Hypothalamus (tissue), 51 donors: ENCODE measurements at regions not wholly inside any gene's neighbourhood (a gene's known extent, or its start where the extent isn't known, plus 50 kb on each side); places are given as distances from the start of the nearest gene placed in this dataset.

Experiments
- DNase-seq, 51 donors: peaks; one replicate each; lab custom pipeline; 2025; lab: John Stamatoyannopoulos, UW

DNA sequence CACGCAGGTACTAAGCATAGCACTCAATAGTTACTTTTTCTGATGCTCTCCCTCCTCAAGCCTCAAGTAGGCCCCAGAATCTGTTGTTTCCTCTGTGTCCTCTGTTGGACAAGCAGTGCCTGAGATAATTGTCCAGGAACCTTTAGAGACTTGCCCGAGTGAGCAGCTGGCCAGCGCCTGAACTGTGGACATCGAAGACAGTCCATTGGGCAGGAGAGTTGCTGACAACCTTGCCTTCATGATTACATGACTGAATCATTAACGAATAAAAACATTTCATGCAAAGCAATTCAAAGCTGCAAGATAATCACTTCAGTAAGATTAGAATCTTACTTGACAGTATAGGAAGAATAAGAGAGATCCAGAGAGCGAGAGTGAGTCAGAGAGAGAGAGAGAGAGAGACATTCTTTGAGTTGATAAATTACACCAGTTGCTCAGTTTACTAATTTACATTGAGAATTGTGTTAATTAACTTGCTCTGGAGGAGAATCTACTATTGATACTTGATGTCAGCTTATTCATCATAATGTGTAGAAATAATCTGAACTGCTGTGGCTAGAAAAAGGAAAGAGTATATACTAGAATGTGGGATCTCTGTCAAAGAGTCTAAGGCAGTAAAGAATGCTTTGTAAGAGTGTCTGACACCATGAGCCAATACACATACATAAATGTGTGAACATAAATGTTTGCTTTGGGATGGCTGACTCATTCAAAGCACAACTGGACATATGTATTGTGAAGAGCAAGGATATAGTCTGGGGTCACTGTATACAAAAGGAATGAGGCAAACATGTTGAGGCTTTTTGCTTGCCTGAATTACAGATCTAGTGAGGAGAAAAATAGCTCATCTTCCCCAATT, 216.0 kb downstream of the ZNF326 start:
- DNase-seq = no peak

DNA sequence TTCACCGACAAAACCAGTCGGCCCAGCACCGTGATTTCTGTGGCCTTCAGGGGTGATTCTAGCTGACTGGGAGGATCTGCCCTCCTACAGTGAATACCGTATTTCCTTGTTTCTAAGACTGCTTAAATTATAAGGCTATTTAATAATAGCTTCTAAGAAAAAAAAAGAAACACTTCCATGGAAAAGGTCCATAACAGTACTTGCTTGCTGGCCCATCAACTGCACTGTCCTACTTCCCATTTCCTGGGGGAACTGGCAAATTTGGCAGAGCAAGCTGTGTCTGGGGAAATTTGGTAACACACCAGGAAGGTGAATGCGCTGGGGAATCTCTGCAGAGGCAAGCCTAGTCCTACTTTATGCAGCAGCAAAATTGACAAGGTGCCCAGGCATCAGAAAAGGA, 214.0 kb downstream of the ZNF326 start:
- DNase-seq = no peak

DNA sequence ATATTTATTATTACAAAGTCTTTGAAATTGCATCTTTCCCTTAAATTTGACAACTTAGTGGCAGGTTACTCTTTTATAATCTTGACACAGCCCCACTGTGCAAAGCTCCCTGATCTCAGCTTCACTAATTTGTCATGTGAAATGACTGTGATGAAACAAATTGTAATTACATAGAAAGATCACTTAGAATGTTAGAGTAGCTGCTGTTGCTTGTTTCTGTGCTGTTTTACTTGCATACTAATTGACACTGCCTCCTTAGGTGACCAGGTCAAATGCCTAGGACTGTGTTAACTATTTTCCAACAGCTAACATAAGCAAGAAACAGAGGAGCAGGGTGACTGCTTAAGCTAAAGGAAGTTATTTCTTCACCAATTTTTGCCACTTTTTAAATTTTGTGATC, 211.3 kb downstream of the ZNF326 start:
- DNase-seq = no peak

DNA sequence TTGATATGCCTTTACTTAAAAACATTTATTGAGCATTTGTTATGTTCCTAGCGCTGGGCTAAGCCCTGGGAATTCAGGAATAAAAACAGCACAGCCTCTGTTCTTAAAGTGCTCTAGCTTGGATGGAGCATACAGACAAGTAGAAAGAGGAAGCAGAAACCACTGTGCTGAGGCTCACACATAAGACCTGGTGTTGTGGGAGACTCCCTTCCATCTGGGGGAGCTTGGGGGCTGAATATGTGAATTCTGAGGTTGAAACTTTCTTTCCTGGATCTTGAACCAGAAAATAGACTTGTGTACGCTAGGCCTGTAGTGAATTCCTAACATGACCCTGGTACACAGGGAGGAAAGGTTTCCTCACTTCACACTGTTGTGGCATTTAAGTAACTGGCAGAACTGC, 209.9 kb downstream of the ZNF326 start:
- no peak for DNase-seq

DNA sequence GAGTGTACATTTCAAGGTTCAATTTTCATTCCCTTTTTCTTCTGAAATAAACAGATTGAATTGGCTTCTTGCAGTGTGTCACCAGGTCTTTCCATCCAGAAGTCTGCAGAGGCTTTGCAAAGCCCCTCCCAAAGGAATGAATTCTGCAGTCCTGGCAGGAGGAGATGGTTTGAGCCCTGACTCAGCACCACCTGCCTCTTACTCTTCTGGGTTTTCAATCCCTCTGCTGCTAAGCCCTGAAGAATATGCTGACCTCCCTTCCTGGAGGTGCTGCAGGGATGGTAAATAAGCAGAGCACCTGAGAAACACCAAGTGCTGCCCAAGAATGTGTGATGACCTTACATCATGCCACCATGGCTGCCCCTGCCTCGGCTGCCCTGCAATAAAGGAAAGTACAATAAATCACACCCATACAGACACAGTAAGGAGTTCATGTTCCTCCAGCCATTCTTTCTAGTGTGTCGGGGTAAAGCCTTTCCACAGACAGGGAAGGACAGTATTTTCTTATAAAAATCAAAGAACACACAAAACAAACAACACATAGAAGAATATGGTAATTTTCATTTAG, 209.2 kb downstream of the ZNF326 start:
- DNase-seq = no peak

DNA sequence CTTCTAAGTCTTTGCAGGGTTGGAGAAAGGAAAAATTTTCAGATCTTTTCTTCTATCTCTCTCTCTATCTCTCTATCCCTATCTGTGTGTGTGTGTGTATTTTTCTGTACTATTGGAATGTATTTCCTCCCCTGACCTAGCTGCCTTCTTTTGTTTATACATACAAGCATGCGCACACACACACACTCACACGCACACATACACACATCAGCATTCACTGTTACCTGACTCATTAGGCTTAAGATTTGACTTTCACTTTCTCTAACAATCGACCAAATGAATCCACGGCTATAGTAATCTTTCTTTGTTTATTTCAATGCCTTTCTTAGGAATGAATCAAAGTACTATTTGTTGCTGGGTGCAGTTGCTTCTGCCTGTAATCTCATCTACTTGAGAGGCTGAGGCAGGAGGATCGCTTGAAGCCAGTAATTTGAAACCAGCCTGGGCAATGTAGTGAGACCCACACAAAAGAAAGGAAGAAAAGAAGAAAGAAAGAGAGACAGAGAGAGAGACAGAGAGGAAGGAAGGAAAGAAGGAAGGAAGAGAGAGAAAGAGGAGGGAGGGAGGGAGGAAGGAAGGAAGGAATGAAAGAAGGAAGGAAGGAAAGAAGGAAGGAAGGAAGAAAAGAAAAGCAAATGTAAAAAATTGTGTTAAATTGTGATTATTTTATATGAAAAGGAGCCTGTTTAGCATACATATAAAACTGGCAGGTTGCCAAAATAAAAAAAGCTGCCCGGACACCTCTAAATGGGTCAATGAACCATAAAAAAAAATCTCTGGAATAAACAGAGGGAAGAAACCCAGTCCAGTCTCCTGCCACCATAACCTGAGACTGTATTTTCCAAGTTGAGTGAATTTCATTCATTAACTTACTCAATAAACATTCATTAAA, 206.8 kb downstream of the ZNF326 start:
- no peak for DNase-seq

DNA sequence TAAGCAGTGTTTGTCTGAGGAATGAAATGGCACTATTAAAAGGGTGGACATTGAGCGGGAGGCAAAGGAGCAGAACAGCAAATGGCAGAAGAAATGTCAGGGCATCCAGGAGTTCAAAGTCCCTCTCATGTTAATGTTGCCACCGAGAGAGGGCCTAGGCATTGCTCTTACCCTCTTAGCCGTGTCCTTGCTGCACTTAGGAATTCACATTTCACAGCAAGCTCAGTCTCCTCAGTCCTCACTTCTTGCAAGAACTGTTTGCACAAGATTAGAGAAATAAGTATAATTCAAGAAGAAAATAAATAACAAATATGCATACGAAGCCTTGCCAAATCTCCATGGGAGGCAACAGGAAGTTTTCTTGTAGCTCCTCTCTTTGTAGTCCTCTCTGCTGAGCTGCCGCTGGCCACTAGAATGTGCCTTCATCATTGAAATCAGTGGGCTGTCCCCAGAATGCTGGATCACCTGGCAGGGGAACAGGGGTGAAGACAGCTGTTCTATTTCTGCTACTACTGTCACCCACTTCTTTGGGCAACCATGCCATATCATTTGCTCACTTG, 205.8 kb downstream of the ZNF326 start:
- DNase-seq = no peak

DNA sequence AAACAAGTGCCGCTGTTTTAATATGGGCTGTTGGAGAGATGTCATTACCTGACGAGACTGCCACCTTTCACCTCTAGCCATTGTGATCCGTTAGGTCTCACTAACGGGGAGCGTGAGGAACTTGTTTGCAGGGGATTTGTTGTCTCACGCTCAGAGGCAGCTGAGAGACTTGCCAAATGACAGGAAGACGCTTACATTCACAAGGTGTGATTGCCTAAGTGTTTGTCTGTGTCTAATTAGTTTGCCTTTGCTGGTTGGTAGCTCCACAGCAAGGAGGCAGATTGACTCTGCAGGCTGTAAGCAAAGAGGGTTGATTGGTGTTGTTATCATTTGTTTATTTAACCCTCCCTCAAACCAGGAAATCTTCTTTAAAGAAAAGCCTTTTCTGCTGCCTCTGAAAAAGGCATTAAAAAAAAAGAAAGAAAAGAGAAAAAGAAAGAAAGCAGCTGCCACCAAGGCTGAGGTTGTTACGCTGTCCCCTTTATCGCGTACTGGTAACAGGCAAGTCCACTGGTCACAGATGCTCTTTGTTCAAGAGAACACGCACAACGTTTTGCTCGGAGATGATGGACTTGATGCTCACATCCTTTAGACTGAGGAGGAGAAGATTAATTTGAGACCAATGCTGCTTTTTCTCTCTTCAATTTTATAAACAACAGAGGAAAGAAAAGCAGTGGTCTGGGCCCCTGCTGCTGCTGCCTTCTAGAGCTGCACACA, 203.9 kb downstream of the ZNF326 start:
- DNase-seq = no peak

DNA sequence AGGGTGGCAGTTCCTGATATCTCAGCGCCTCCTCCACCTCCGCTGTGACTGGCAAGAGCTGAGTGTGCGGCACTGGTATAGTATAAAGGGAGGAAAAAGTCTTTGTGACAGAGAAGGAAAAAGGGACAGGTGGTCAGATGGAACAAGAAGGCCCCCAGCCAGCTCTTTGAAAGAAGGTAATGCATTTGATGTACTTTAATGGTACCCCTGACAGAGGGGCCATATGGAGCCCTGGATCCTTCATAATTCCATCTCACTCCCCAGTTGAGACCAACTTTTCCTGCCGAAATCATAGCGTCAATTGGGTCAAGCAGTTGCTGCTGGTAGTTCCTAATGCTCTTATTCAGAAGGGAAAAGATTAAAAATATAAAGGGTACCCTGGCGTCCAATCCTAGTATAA, 198.2 kb downstream of the ZNF326 start:
- DNase-seq = no peak

DNA sequence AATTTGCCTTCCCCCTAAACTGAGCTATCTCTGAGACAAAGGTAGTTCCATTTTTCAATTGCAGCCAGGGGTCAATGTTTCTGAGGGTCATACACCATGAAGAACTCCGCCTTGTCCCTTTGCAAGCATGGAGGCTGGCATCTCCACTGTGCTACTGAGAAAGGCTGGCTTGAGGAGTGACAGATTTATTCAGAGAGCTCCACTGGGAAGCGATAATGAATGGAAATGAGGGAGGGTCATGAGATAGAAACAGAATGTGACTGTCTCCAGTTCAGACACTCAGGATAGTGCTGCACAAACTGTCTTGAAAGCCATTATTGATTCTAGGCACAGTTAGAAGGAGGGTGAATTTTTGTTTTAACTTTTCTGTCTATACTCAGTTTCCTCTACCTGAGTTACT, 197.5 kb downstream of the ZNF326 start:
- DNase-seq = no peak

DNA sequence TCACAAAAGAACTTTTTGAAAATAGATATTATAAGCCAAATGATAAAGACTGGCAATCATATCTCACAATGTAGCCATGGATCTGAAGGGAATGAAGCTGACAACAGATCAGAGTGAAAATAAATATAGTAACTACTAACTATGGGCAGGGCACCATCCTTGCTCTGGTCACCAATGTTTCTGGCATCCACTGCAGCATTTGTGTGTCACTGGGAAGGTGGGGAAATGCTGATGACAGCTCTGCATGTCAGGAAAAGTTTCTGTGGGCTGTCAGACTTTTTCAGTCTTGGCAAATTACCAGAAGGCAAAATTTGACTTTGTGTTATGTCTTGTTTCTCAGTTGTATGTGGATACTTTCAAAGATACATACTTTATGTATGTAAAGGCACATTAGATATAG, 195.6 kb downstream of the ZNF326 start:
- no peak for DNase-seq

DNA sequence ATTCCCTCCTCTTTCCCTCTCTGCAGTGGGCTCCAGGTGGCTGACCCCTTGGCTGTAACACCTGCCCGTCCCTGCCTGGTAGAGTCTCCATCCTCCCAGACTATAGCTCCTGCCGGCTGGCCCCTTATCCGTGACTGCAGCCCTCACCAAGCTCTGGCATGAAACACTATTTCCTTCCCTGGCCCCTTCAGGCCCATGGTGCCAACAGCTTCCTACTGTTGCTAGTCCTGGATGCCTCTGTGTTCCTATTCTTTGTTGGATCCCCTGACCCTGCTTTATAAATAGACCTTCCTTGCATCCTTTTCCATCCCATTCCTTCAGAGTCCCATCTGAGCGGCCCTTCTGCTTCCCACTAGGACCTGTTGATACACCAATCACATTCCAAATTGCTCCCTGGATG, 195.0 kb downstream of the ZNF326 start:
- DNase-seq = no peak

DNA sequence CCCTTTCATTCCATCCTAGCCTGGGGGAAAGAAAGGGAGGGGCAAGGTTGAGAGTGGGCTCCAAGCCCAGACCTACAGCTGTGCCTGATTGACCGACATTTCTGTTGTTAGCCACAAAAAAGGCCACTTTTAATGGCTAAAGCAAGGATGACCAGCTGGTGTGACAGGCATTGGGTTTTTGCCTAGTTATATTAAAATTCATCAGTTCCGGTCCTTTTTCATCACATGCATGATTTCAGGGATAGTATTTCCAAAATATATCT, 192.3 kb downstream of the ZNF326 start:
- no peak for DNase-seq

DNA sequence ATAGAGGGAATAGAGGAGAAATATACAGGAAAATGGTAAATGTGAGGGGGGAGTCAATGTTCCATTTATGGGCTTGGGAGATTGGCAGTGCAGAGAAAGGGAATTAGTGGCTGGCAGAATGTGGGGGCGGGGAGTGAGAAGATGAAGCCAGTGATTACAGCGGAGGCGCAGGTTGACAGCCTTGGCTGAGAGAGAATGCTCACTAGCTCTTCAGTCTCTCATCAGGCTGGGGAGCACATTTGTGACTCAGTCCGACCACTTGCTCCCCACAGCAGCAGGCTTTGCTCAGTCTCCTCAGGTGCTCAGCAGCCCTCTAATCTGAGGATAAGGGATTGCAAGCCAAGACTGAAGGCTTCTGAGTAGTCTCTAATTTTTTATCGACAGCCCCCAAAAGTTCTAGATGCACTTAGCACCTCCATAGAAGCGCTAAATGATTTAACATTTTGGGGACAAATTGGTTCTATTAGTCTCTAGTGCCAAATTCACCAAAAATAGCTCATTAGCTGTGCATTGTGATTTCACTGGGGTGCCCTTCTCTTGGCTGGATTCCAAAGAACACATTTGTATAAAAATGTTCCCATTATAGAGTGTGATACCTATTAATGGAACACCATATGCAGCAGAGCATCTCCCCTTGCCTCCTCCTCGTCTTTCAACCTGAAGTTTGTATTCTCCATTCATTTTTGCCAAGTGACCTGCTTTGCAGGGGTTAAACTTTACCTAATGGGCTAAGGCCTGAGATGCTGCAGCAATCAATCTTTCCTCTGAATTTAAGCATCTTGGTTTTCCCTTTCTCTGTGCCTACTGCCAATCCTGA, 191.8 kb downstream of the ZNF326 start:
- no peak for DNase-seq

DNA sequence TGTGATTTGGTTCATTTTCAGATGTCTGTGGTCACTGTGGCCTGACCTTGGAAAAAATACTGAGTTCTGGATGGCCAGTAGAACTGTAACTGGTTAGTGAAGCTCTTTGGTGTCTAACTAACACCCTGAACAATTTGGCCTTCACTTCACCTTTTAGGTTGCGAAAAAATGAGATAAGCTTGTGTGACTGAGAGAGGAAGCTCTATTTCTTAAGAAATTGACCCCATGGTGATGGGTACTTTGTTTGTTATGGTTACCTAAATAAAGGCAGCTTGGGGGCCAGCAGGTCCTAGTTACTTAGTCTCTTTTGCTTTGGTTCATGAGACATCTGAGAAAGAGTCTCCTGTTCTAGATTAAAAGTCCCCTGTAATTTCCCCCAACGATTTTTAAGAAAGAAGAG, 181.6 kb downstream of the ZNF326 start:
- no peak for DNase-seq

DNA sequence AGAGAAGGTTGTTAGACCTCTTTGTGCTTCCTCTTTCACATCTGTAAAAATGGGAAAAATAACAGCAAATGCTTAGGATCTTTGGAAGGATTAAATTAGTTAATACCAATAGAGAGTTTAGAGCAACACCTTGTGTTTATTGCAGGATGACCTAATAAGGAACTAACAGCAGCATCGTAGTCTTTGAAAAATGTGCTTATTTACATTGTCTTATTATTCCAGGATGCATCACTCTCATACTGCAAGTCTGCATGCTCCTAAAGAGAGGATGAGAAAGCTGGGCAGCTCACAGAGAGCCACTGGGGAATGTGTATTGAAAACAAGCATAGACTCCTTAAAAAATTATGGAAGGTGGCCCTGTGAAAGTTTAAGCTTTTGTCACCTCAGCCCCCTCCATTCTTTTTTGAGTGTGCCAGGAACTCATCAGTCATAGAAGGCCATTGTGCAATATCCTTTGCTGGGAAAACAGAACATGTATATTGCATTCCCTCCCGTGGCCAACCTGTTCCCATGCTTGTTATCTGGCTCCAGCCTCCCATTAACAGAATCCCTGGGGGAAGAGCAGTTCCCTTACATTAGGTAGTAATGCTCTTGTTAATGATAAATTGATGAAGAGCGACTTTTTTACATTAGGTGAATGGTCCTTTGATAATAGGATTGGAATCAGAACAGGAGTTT, 180.7 kb downstream of the ZNF326 start:
- DNase-seq = no peak

DNA sequence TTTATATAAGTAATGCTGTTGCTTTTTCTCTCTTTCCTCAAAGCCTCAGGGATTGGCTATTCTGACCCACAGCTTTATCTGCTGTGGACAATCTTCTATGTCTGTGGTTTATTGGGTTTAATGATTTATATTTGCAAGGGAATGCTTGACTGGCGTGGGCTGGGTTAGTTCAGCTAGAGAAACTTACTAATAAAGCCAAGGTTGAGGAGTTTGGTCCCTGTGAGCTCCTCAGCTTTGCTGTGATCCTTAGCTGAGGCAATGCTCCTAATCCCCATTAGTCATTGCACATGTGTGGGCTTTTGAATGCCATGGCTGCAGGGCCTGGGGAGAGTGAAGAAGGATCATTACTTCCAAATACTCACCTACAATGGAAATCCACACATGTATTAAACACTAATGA, 179.3 kb downstream of the ZNF326 start:
- no peak for DNase-seq

DNA sequence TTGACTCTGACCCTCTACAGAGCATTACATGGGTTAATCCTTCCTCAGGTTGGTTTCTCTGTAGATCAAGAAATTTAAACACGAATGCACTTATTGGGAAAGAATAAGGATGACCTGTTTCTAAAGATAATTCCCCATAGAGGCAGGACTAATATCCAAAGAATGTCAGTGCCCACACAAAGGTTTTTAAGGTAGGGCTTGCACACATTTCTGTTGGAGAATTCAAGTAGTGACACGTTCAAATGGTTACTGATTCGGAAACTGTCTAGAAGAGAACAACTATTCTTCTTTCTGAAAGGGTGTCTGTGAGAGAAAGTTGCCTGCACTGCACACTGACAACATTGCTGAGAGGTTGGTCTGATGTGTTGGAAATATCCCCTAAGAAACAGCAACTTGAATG, 167.3 kb downstream of the ZNF326 start:
- DNase-seq = no peak

DNA sequence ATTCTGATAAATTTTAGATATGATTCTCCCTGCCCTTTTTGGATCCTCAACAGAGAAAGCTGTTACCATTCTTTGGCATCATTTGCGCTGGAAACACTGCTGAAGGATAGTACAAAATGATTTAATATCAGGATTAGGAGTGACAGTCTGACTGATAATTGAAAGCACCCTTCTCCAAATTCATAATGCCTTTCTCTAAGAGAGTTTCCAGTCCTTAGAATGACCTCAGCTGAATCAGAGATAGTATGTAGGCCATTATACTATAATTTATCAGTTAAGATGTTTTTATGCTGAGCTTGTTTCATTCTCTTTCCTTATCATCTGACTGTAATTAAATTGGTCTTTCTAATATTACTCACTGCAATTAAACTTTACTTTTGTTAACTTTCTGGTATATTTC, 166.7 kb downstream of the ZNF326 start:
- DNase-seq = no peak
